ENCODE measurements at regions not wholly inside any gene's neighbourhood (a gene's known extent, or its start where the extent isn't known, plus 50 kb on each side); places are given as distances from the start of the nearest gene placed in this dataset.
"Not testable (repeated sequence)": the region's sequence is repeated elsewhere in the genome, so short reads cannot be mapped to it uniquely, and the experiment has no call there.

- DNase-seq, result no peak
Observed at GRCh38 chr5:104606258-104606829, 1043.8 kb upstream of the NUDT12 start.

GRCh38 chr5:104599726-104600125 is 1037.1 kb upstream of the NUDT12 start:
- DNase-seq, result no peak

- DNase-seq, result no peak
Observed at GRCh38 chr5:104598285-104598684, 1035.7 kb upstream of the NUDT12 start.

GRCh38 chr5:104594850-104595249 is 1032.3 kb upstream of the NUDT12 start:
- no peak for DNase-seq

GRCh38 chr5:104576677-104577076 is 1014.1 kb upstream of the NUDT12 start:
- no peak for DNase-seq

GRCh38 chr5:104573949-104574709 is 1011.5 kb upstream of the NUDT12 start:
- DNase-seq, result no peak

- no peak for DNase-seq
Observed at GRCh38 chr5:104569621-104570020, 1007.0 kb upstream of the NUDT12 start.

GRCh38 chr5:104564530-104564929 is 1001.9 kb upstream of the NUDT12 start:
- DNase-seq, result no peak

GRCh38 chr5:104556957-104557356 is 994.4 kb upstream of the NUDT12 start:
- no peak for DNase-seq

- no peak for DNase-seq
Observed at GRCh38 chr5:104551628-104552027, 989.0 kb upstream of the NUDT12 start.

- DNase-seq, result not testable (repeated sequence)
Observed at GRCh38 chr5:104546871-104547270, 984.3 kb upstream of the NUDT12 start.

GRCh38 chr5:104541141-104541785 is 978.7 kb upstream of the NUDT12 start:
- no peak for DNase-seq

GRCh38 chr5:104540448-104540847 is 977.9 kb upstream of the NUDT12 start:
- DNase-seq, result no peak

GRCh38 chr5:104539618-104540350 is 977.2 kb upstream of the NUDT12 start:
- no peak for DNase-seq

GRCh38 chr5:104538734-104539133 is 976.1 kb upstream of the NUDT12 start:
- DNase-seq, result no peak

GRCh38 chr5:104533498-104533897 is 970.9 kb upstream of the NUDT12 start:
- DNase-seq, result no peak

GRCh38 chr5:104526866-104527265 is 964.3 kb upstream of the NUDT12 start:
- no peak for DNase-seq

- no peak for DNase-seq
Observed at GRCh38 chr5:104513640-104514072, 951.1 kb upstream of the NUDT12 start.

- no peak for DNase-seq
Observed at GRCh38 chr5:104513121-104513602, 950.6 kb upstream of the NUDT12 start.

- DNase-seq, result no peak
Observed at GRCh38 chr5:104512063-104512825, 949.7 kb upstream of the NUDT12 start.

- DNase-seq, result no peak
Observed at GRCh38 chr5:104498281-104498680, 935.7 kb upstream of the NUDT12 start.

- DNase-seq, result no peak
Observed at GRCh38 chr5:104494083-104494482, 931.5 kb upstream of the NUDT12 start.

- no peak for DNase-seq
Observed at GRCh38 chr5:104472811-104473210, 910.2 kb upstream of the NUDT12 start.

All from activated CD4-positive, alpha-beta T cell treated with anti-CD3 and anti-CD28 coated beads, Interleukin-2, amount 50 U/mL, for 16 hours (primary cell).